ENCODE measurements at regions not wholly inside any gene's neighbourhood (a gene's known extent, or its start where the extent isn't known, plus 50 kb on each side); places are given as distances from the start of the nearest gene placed in this dataset.
"Not testable (repeated sequence)": the region's sequence is repeated elsewhere in the genome, so short reads cannot be mapped to it uniquely, and the experiment has no call there.

GRCh38 chrY:7320171-7320570 lies 408.6 kb upstream of the AMELY start:
- not testable (repeated sequence) for DNase-seq (ENCODE audit: low read depth in 2 of 2)

GRCh38 chrY:7318122-7318521 lies 406.6 kb upstream of the AMELY start:
- DNase-seq (ENCODE audit: low read depth in 2 of 2) = no peak

- DNase-seq (ENCODE audit: low read depth in 2 of 2) = no peak
These were observed 406.0 kb upstream of the AMELY start for GRCh38 chrY:7317571-7317970.

GRCh38 chrY:7310482-7311269 lies 399.1 kb upstream of the AMELY start:
- DNase-seq (ENCODE audit: low read depth in 2 of 2) = peak in 1 of 2 donors; percentile 28

GRCh38 chrY:7308816-7309215 lies 397.3 kb upstream of the AMELY start:
- no peak for DNase-seq (ENCODE audit: low read depth in 2 of 2)

- DNase-seq (ENCODE audit: low read depth in 2 of 2) = no peak
These were observed 390.8 kb upstream of the AMELY start for GRCh38 chrY:7302306-7302705.

- DNase-seq (ENCODE audit: low read depth in 2 of 2) = no peak
These were observed 388.4 kb upstream of the AMELY start for GRCh38 chrY:7299960-7300359.

- DNase-seq (ENCODE audit: low read depth in 2 of 2) = no peak
These were observed 380.6 kb upstream of the AMELY start for GRCh38 chrY:7292113-7292512.

- DNase-seq (ENCODE audit: low read depth in 2 of 2) = no peak
These were observed 378.6 kb upstream of the AMELY start for GRCh38 chrY:7289889-7290833.

GRCh38 chrY:7288611-7289010 lies 377.1 kb upstream of the AMELY start:
- DNase-seq (ENCODE audit: low read depth in 2 of 2) = no peak

- not testable (repeated sequence) for DNase-seq (ENCODE audit: low read depth in 2 of 2)
These were observed 376.4 kb upstream of the AMELY start for GRCh38 chrY:7287963-7288362.

- no peak for DNase-seq (ENCODE audit: low read depth in 2 of 2)
These were observed 373.8 kb upstream of the AMELY start for GRCh38 chrY:7285388-7285787.

GRCh38 chrY:7283001-7283400 lies 371.4 kb upstream of the AMELY start:
- DNase-seq (ENCODE audit: low read depth in 2 of 2) = no peak

- DNase-seq (ENCODE audit: low read depth in 2 of 2) = not testable (repeated sequence)
These were observed 368.7 kb upstream of the AMELY start for GRCh38 chrY:7280151-7280740.

GRCh38 chrY:7275751-7276150 lies 364.2 kb upstream of the AMELY start:
- no peak for DNase-seq (ENCODE audit: low read depth in 2 of 2)

- DNase-seq (ENCODE audit: low read depth in 2 of 2) = no peak
These were observed 363.5 kb upstream of the AMELY start for GRCh38 chrY:7275014-7275413.

- DNase-seq (ENCODE audit: low read depth in 2 of 2) = no peak
These were observed 362.9 kb upstream of the AMELY start for GRCh38 chrY:7274369-7274913.

- DNase-seq (ENCODE audit: low read depth in 2 of 2) = peak in 1 of 2 donors; percentile 71
These were observed 362.1 kb upstream of the AMELY start for GRCh38 chrY:7273587-7274203.

GRCh38 chrY:7272556-7273195 lies 361.1 kb upstream of the AMELY start:
- DNase-seq (ENCODE audit: low read depth in 2 of 2) = peak in 1 of 2 donors; percentile 44

- no peak for DNase-seq (ENCODE audit: low read depth in 2 of 2)
These were observed 352.2 kb upstream of the AMELY start for GRCh38 chrY:7263773-7264172.

- DNase-seq (ENCODE audit: low read depth in 2 of 2) = no peak
These were observed 351.0 kb upstream of the AMELY start for GRCh38 chrY:7262531-7262930.
